Karpas-422 (cell line): ENCODE measurements at regions not wholly inside any gene's neighbourhood (a gene's known extent, or its start where the extent isn't known, plus 50 kb on each side); places are given as distances from the start of the nearest gene placed in this dataset.
"Not testable (repeated sequence)": the region's sequence is repeated elsewhere in the genome, so short reads cannot be mapped to it uniquely, and the experiment has no call there.

ENCODE experiments used
- DNase-seq: peaks from one replicate; pipeline ENCODE4 v3.0.0-alpha.2; 2015
- H2AFZ ChIP-seq: fragments of 200-600 bp; sonication (generic); 2 replicates; pipeline ENCODE4 v1.6.1; 2014; ENCODE audit warnings: antibody characterized with exemption, low read length, mixed read lengths
- H3K27ac ChIP-seq: fragments of 200-600 bp; sonication (generic); 2 replicates; pipeline ENCODE4 v1.5.1; 2014; ENCODE audit warnings: mild to moderate bottlenecking, low read length, moderate library complexity
- H3K27me3 ChIP-seq: fragments of 200-600 bp; sonication (generic); 2 replicates; pipeline ENCODE4 v1.6.1; 2014; ENCODE audit warnings: low read length, mixed read lengths
- H3K36me3 ChIP-seq: fragments of 200-600 bp; sonication (generic); 2 replicates; pipeline ENCODE4 v1.6.1; 2014; ENCODE audit warnings: low read length, mixed read lengths; ENCODE audit not compliant: insufficient read depth
- H3K4me1 ChIP-seq: fragments of 200-600 bp; sonication (generic); 2 replicates; pipeline ENCODE4 v1.6.1; 2014; ENCODE audit warnings: mild to moderate bottlenecking, low read length, mixed read lengths
- H3K4me2 ChIP-seq: fragments of 200-600 bp; sonication (generic); 2 replicates; pipeline ENCODE4 v1.6.1; 2014; ENCODE audit warnings: low read length, low read depth, mild to moderate bottlenecking; ENCODE audit not compliant: poor library complexity, severe bottlenecking
- H3K4me3 ChIP-seq: fragments of 200-600 bp; sonication (generic); 2 replicates; pipeline ENCODE4 v1.5.1; 2014; ENCODE audit warnings: mild to moderate bottlenecking, antibody characterized with exemption, low read length, mixed read lengths
- H3K79me2 ChIP-seq: fragments of 200-600 bp; sonication (generic); 2 replicates; pipeline ENCODE4 v1.6.1; 2014; ENCODE audit warnings: mild to moderate bottlenecking, low read length, mixed read lengths
- H3K9ac ChIP-seq: fragments of 200-600 bp; sonication (generic); 2 replicates; pipeline ENCODE4 v1.6.0; 2014; ENCODE audit warnings: low read length
- H3K9me2 ChIP-seq: fragments of 200-600 bp; sonication (generic), shearing (Covaris generic); replicated peaks from 2 replicates; pipeline ENCODE4 v1.6.0; 2014; ENCODE audit warnings: mild to moderate bottlenecking, low read length, moderate library complexity; ENCODE audit not compliant: insufficient read depth
- H3K9me3 ChIP-seq: fragments of 300-700, 200-600 bp; sonication (generic); 2 replicates; pipeline ENCODE4 v1.6.1; 2014; ENCODE audit warnings: low read length, mixed read lengths
- H4K20me1 ChIP-seq: fragments of 200-600 bp; sonication (generic); 2 replicates; pipeline ENCODE4 v1.6.1; 2014; ENCODE audit warnings: mild to moderate bottlenecking, antibody characterized with exemption, low read length, low read depth; ENCODE audit not compliant: insufficient read depth

- Histone ChIP-seq H3K79me2 (no peaks in the 10 kb centered on the region), H4K20me1 (no peaks in the 10 kb centered on the region), H3K36me3 (no peaks in the 10 kb centered on the region), H2AFZ (no peak overlapping the region), H3K4me3 (no peak overlapping the region), H3K4me1 (no peaks in the 10 kb centered on the region), H3K27me3 (no peaks in the 10 kb centered on the region), H3K9me3 (no peaks in the 10 kb centered on the region), H3K27ac (no peak overlapping the region), H3K4me2 (no peak overlapping the region), H3K9me2 (no peaks in the 10 kb centered on the region), H3K9ac (no peak overlapping the region)
- no peak for DNase-seq
Measured at GRCh38 chr2:163121483-163121882, 282.9 kb upstream of the KCNH7 start.

DNA sequence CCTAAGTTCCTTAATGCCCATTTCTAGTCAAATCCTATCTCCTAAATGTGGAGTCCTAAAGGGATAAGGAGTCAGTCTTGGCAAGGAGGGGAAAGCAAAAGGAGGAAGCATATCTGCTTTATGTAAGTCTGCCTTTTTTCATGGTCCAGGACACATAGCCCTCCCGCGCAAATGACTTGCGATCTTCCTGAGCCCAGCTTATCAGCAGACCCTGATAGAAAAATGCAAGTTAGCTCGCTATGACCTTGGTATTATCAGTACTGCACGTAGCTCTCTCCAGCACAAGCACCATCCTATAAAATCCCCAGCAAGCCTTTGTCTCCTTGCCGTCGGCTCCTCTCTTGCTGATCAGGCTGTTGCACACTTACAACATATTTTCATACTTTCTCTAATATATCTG lies 281.4 kb upstream of the KCNH7 start:
- H3K79me2 ChIP-seq = no peaks in the 10 kb centered on the region
- H3K27me3 ChIP-seq = no peaks in the 10 kb centered on the region
- no peak overlapping the region for H2AFZ ChIP-seq
- DNase-seq = no peak
- no peak overlapping the region for H3K4me3 ChIP-seq
- no peak overlapping the region for H3K4me2 ChIP-seq
- no peaks in the 10 kb centered on the region for H3K9me2 ChIP-seq
- no peaks in the 10 kb centered on the region for H3K9me3 ChIP-seq
- H3K36me3 ChIP-seq = no peaks in the 10 kb centered on the region
- H3K4me1 ChIP-seq = no peaks in the 10 kb centered on the region
- no peaks in the 10 kb centered on the region for H4K20me1 ChIP-seq
- no peak overlapping the region for H3K27ac ChIP-seq
- H3K9ac ChIP-seq = no peak overlapping the region

DNA sequence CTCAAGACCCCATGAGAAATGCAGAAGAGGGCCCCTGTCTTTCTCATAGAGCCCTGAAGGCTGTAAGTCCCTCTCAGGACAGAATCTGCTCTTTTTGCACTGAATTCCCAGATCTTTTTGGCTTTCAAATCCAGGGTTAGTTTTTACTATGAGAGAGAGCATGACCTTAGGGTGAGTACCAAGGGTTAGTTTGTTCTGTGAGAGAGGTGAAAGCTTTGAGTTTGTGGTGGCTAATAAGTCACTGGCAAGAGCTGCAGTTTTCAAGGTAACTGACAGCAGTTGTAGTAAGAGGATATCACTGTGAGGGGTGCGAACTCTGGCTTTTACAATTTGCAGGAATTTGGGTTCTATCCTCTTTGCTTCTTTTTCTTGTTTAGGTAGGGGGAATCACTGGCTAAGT lies 248.4 kb upstream of the KCNH7 start:
- no peak overlapping the region for H2AFZ ChIP-seq
- H3K9me2 ChIP-seq = no peaks in the 10 kb centered on the region
- H3K9me3 ChIP-seq = peaks cover 20% of the 10 kb centered on the region

GRCh38 chr2:163085366-163086024 lies 246.9 kb upstream of the KCNH7 start:
- not testable (repeated sequence) for DNase-seq, H3K4me2 ChIP-seq, H3K27me3 ChIP-seq, H4K20me1 ChIP-seq, H3K4me1 ChIP-seq, H3K79me2 ChIP-seq, H3K36me3 ChIP-seq, H3K9me2 ChIP-seq, H3K27ac ChIP-seq, H2AFZ ChIP-seq, H3K9ac ChIP-seq, H3K4me3 ChIP-seq
- peaks cover 24% of the 10 kb centered on the region for H3K9me3 ChIP-seq

More for the DNA sequence above, 248.4 kb upstream of the KCNH7 start:
- no peak for DNase-seq
- no peaks in the 10 kb centered on the region for H4K20me1 ChIP-seq
- no peaks in the 10 kb centered on the region for H3K36me3 ChIP-seq
- H3K27me3 ChIP-seq = no peaks in the 10 kb centered on the region
- H3K79me2 ChIP-seq = no peaks in the 10 kb centered on the region
- no peak overlapping the region for H3K4me2 ChIP-seq
- H3K27ac ChIP-seq = no peak overlapping the region
- H3K9ac ChIP-seq = no peak overlapping the region
- H3K4me3 ChIP-seq = no peak overlapping the region
- no peaks in the 10 kb centered on the region for H3K4me1 ChIP-seq

DNA sequence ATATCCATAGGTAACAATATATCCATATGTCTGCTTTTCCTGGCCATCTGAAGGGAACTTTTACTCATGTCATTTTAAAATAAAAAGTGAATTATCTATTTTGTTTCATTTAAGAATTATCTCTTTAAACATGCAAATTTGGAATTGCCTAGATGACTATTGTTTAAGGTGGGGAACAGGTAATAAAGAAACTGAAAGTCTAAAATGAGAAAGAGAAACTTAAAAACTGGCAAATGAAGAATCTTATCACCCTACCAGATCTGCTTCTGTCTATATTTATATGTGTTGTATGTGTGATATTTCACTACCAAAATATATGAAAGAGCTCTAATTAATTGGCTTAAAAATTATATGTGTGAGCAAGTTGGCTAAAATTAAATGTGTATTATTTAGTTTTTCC lies 243.2 kb upstream of the KCNH7 start:
- no peak overlapping the region for H3K27ac ChIP-seq
- H3K9ac ChIP-seq = no peak overlapping the region
- peaks cover 32% of the 10 kb centered on the region for H3K9me3 ChIP-seq
- H3K79me2 ChIP-seq = no peaks in the 10 kb centered on the region
- H3K4me2 ChIP-seq = no peak overlapping the region
- no peaks in the 10 kb centered on the region for H4K20me1 ChIP-seq
- H3K4me1 ChIP-seq = no peaks in the 10 kb centered on the region
- H3K9me2 ChIP-seq = no peaks in the 10 kb centered on the region
- H3K36me3 ChIP-seq = no peaks in the 10 kb centered on the region
- no peak overlapping the region for H3K4me3 ChIP-seq
- no peak for DNase-seq
- no peaks in the 10 kb centered on the region for H3K27me3 ChIP-seq
- no peak overlapping the region for H2AFZ ChIP-seq

DNA sequence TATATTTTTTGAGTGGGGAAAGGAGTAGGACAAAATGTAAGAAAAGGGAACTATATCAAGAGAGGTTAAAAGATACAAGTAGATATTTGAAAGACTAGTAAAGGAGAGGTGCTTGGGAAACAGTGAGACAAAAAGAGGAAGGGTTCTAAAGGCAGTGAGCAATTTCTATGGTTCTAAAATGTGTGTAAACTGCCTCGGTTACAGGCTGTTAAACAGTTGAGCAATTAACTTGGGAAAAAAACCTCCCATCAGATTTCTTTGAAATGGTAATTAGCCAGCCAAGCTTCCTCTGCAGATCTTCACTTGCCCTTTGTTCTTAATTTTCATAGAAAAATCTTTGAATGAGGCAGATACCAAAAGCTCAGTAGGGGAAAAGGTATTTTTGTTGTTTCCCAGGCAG lies 238.7 kb upstream of the KCNH7 start:
- peaks cover 12% of the 10 kb centered on the region for H3K9me3 ChIP-seq
- no peak for DNase-seq

GRCh38 chr2:163066085-163066484 lies 227.5 kb upstream of the KCNH7 start:
- DNase-seq = no peak
- H2AFZ ChIP-seq = no peak overlapping the region
- no peaks in the 10 kb centered on the region for H3K4me1 ChIP-seq
- no peaks in the 10 kb centered on the region for H4K20me1 ChIP-seq
- H3K27ac ChIP-seq = no peak overlapping the region
- H3K9ac ChIP-seq = no peak overlapping the region
- H3K27me3 ChIP-seq = no peaks in the 10 kb centered on the region
- H3K4me2 ChIP-seq = no peak overlapping the region
- no peak overlapping the region for H3K4me3 ChIP-seq
- H3K36me3 ChIP-seq = no peaks in the 10 kb centered on the region
- H3K9me2 ChIP-seq = no peaks in the 10 kb centered on the region
- H3K79me2 ChIP-seq = no peaks in the 10 kb centered on the region
- peaks cover 7% of the 10 kb centered on the region; the same call in 1 of the 2 replicates for H3K9me3 ChIP-seq

More for the DNA sequence above, 238.7 kb upstream of the KCNH7 start:
- no peak overlapping the region for H3K9ac ChIP-seq
- no peaks in the 10 kb centered on the region for H3K36me3 ChIP-seq
- no peak overlapping the region for H3K27ac ChIP-seq
- H3K9me2 ChIP-seq = no peaks in the 10 kb centered on the region
- H3K27me3 ChIP-seq = no peaks in the 10 kb centered on the region
- H2AFZ ChIP-seq = no peak overlapping the region
- H3K4me3 ChIP-seq = no peak overlapping the region
- no peaks in the 10 kb centered on the region for H3K79me2 ChIP-seq
- no peak overlapping the region for H3K4me2 ChIP-seq
- H3K4me1 ChIP-seq = no peaks in the 10 kb centered on the region
- H4K20me1 ChIP-seq = no peaks in the 10 kb centered on the region

DNA sequence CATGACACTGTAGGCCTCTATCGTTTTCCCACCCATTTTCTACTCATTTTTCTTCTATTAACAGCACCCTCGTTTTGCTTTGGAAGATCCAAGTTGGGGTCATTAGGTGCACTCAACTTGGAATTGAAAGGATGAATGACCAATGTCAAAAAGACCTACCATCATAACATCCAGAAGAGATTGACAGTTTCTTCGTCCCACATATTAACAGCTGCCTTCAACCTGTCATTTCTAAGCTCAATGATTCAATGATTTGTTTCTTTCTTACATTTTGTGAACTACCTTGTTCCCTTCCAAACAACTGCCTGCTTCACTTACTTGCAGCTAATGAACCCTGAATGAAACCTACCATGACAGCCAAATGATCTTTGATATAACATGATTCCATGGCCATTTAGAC lies 224.0 kb upstream of the KCNH7 start:
- DNase-seq = no peak

More for the DNA sequence above, 224.0 kb upstream of the KCNH7 start:
- H3K36me3 ChIP-seq = no peaks in the 10 kb centered on the region
- H3K9me3 ChIP-seq = peaks cover 10% of the 10 kb centered on the region; the same call in 1 of the 2 replicates
- H3K27me3 ChIP-seq = no peaks in the 10 kb centered on the region
- no peaks in the 10 kb centered on the region for H3K79me2 ChIP-seq
- H2AFZ ChIP-seq = no peak overlapping the region
- no peaks in the 10 kb centered on the region for H3K4me1 ChIP-seq
- no peak overlapping the region for H3K4me2 ChIP-seq
- no peak overlapping the region for H3K9ac ChIP-seq
- H3K27ac ChIP-seq = no peak overlapping the region
- H3K4me3 ChIP-seq = no peak overlapping the region
- H4K20me1 ChIP-seq = no peaks in the 10 kb centered on the region
- H3K9me2 ChIP-seq = no peaks in the 10 kb centered on the region
